PC-3 (cell line): ENCODE measurements at regions not wholly inside any gene's neighbourhood (a gene's known extent, or its start where the extent isn't known, plus 50 kb on each side); places are given as distances from the start of the nearest gene placed in this dataset.
"Not testable (repeated sequence)": the region's sequence is repeated elsewhere in the genome, so short reads cannot be mapped to it uniquely, and the experiment has no call there.

ENCODE experiments used
- ATAC-seq: fragments of 200-7000 bp; cut with Tn5 transposase; 2 replicates; pipeline ENCODE4 v1.9.1; 2020; ENCODE audit warnings: mild to moderate bottlenecking, moderate library complexity
- BruUV-seq: library from RNA; stranded (reverse); fragments of 400-500 nt; replicated peaks from 2 replicates; lab custom pipeline; 2021; lab: Mats Ljungman, UMichigan
- CTCF ChIA-PET: fragments of 300-600 bp; sonication (Branson Sonifier 250); formaldehyde crosslinking; loops from one replicate; lab custom pipeline; 2022; ENCODE audit warnings: antibody characterized with exemption; lab: Charles Lee
- POLR2A ChIA-PET: fragments of 300-600 bp; sonication (Branson Sonifier 250); formaldehyde crosslinking; loops from one replicate; lab custom pipeline; 2022; ENCODE audit warnings: antibody characterized with exemption; ENCODE audit not compliant: unreplicated experiment; lab: Charles Lee
- DNase-seq: peaks from one replicate; pipeline ENCODE4 v3.0.0-alpha.2; 2015
- H2AFZ ChIP-seq: fragments of 300-600 bp; sonication (generic); 2 replicates; pipeline ENCODE4 v1.6.0; 2016; ENCODE audit warnings: antibody characterized with exemption, low read length
- H3F3A ChIP-seq: fragments of 300-600 bp; sonication (generic); one replicate; pipeline ENCODE4 v1.6.0; 2017; ENCODE audit warnings: antibody characterized with exemption, low read length, control low read depth, mild to moderate bottlenecking; ENCODE audit not compliant: unreplicated experiment
- H3K27ac ChIP-seq: fragments of 300-600 bp; sonication (generic); 2 replicates; pipeline ENCODE4 v1.5.1; 2016; ENCODE audit warnings: mild to moderate bottlenecking, low read length
- H3K27me3 ChIP-seq: fragments of 300-600 bp; sonication (generic); 2 replicates; pipeline ENCODE4 v1.6.1; 2016; ENCODE audit warnings: low read length, mixed read lengths
- H3K36me3 ChIP-seq: fragments of 300-600 bp; sonication (generic); 2 replicates; pipeline ENCODE4 v1.6.1; 2016; ENCODE audit warnings: low read depth, mixed run types, low read length, mixed read lengths
- H3K4me1 ChIP-seq: fragments of 300-600 bp; sonication (generic); 2 replicates; pipeline ENCODE4 v1.5.1; 2016; ENCODE audit warnings: low read length; ENCODE audit not compliant: insufficient read depth
- H3K4me2 ChIP-seq: fragments of 300-600 bp; sonication (generic); 2 replicates; pipeline ENCODE4 v1.6.0; 2016; ENCODE audit warnings: low read length
- H3K4me3 ChIP-seq: fragments of 300-600 bp; sonication (generic); 2 replicates; pipeline ENCODE4 v1.5.1; 2016; ENCODE audit warnings: mild to moderate bottlenecking, low read length, mixed read lengths
- H3K79me2 ChIP-seq: fragments of 300-600 bp; sonication (generic); 2 replicates; pipeline ENCODE4 v1.6.1; 2017; ENCODE audit warnings: low read length, mixed read lengths
- H3K9ac ChIP-seq: fragments of 300-600 bp; sonication (generic); 2 replicates; pipeline ENCODE4 v1.6.0; 2016; ENCODE audit warnings: mild to moderate bottlenecking, low read length
- H3K9me2 ChIP-seq: fragments of 300-600 bp; sonication (generic); replicated peaks from 2 replicates; pipeline ENCODE4 v1.6.1; 2016; ENCODE audit warnings: mixed run types, low read length, mixed read lengths
- H3K9me3 ChIP-seq: fragments of 300-600 bp; sonication (generic); 2 replicates; pipeline ENCODE4 v1.6.1; 2016; ENCODE audit warnings: low read length, mixed read lengths
- H4K20me1 ChIP-seq: fragments of 300-600 bp; sonication (generic); 2 replicates; pipeline ENCODE4 v1.6.1; 2016; ENCODE audit warnings: low read length, mixed read lengths
- CTCF ChIP-seq: fragments of 300-600 bp; sonication (generic); conservative IDR thresholded peaks from 2 replicates; pipeline ENCODE4 v1.5.1; 2017; ENCODE audit warnings: antibody characterized with exemption, low read depth, mild to moderate bottlenecking, low read length
- EZH2 ChIP-seq: fragments of 300-600 bp; sonication (generic); IDR thresholded peaks from one replicate; pipeline ENCODE4 v1.6.1; 2017; ENCODE audit warnings: antibody characterized with exemption, mild to moderate bottlenecking, low read length; ENCODE audit not compliant: unreplicated experiment
- EZH2phosphoT487 ChIP-seq: fragments of 300-600 bp; sonication (generic); IDR thresholded peaks from 2 replicates; pipeline ENCODE4 v1.6.1; 2018; ENCODE audit warnings: mild to moderate bottlenecking, antibody characterized with exemption, low read length, borderline replicate concordance
- intact Hi-C: fragments of 100-400 bp; cut with micrococcal nuclease; formaldehyde crosslinking; loops from 2 replicates; pipeline ENCODE4 v1.9.0; 2023

GRCh38 chrX:465418-466215, 78.9 kb upstream of the PPP2R3B start:
- intact Hi-C loops: no loop called here
- Histone ChIP-seq H3K79me2 (no peaks in the 10 kb centered on the region), H3K27me3 (0 out of 2 replicates have a peak, but pooled peaks cover 4% of the 10 kb centered on the region), H3K27ac (no peak overlapping the region), H3K9me3 (no peaks in the 10 kb centered on the region), H2AFZ (no peak overlapping the region), H3K9me2 (no peaks in the 10 kb centered on the region), H3F3A (no peaks in the 10 kb centered on the region), H3K36me3 (no peaks in the 10 kb centered on the region), H3K4me3 (no peak overlapping the region), H3K4me1 (no peaks in the 10 kb centered on the region), H3K9ac (no peak overlapping the region), H4K20me1 (no peaks in the 10 kb centered on the region), H3K4me2 (no peak overlapping the region)
- no peak for ATAC-seq
- BruUV-seq: no TSS peak
- ChIA-PET CTCF (no interaction called here), POLR2A (no interaction called here)
- no peak for TF ChIP-seq EZH2
- TF ChIP-seq CTCF: no peak
- no peak for TF ChIP-seq EZH2phosphoT487
- DNase-seq: no peak

- BruUV-seq, H3K9me3 ChIP-seq, H3K27ac ChIP-seq, H3F3A ChIP-seq, H3K4me1 ChIP-seq, DNase-seq, CTCF ChIA-PET, ATAC-seq, H3K79me2 ChIP-seq, H3K4me3 ChIP-seq, H3K9me2 ChIP-seq, POLR2A ChIA-PET, H4K20me1 ChIP-seq, H3K36me3 ChIP-seq, H3K9ac ChIP-seq, intact Hi-C loops, H3K4me2 ChIP-seq, H2AFZ ChIP-seq: not testable (repeated sequence)
- H3K27me3 ChIP-seq: peaks cover 15% of the 10 kb centered on the region
Measured at GRCh38 chrX:466836-467235, 80.1 kb upstream of the PPP2R3B start.

GRCh38 chrX:467686-468085, 81.0 kb upstream of the PPP2R3B start:
- not testable (repeated sequence) for H3K9me3 ChIP-seq

More at GRCh38 chrX:467686-468085, 81.0 kb upstream of the PPP2R3B start:
- ATAC-seq, H3K4me2 ChIP-seq, H4K20me1 ChIP-seq, H3K9me2 ChIP-seq, H2AFZ ChIP-seq, H3K9ac ChIP-seq, H3K27ac ChIP-seq, H3F3A ChIP-seq, H3K36me3 ChIP-seq, H3K4me1 ChIP-seq, H3K4me3 ChIP-seq, H3K79me2 ChIP-seq, BruUV-seq, DNase-seq, POLR2A ChIA-PET, intact Hi-C loops, CTCF ChIA-PET: not testable (repeated sequence)
- peaks cover 18% of the 10 kb centered on the region for H3K27me3 ChIP-seq
